Suppressor macrophage treated with lipopolysaccharide for 1 hour (primary cell): ENCODE measurements at regions not wholly inside any gene's neighbourhood (a gene's known extent, or its start where the extent isn't known, plus 50 kb on each side); places are given as distances from the start of the nearest gene placed in this dataset.
"Not testable (repeated sequence)": the region's sequence is repeated elsewhere in the genome, so short reads cannot be mapped to it uniquely, and the experiment has no call there.

Experiments used
- DNase-seq, 3 donors: peaks; one replicate each; pipeline ENCODE4 v3.0.0-alpha.2; 2020 to 2022

- no peak for DNase-seq
Observed at GRCh38 chr22:49014227-49015201, 813.2 kb downstream of the BRD1 start.

GRCh38 chr22:49013707-49014106 is 814.0 kb downstream of the BRD1 start:
- DNase-seq = no peak

GRCh38 chr22:49012712-49013395 is 814.8 kb downstream of the BRD1 start:
- DNase-seq = no peak

GRCh38 chr22:49011769-49012648 is 815.7 kb downstream of the BRD1 start:
- DNase-seq = no peak

- DNase-seq = no peak
Observed at GRCh38 chr22:49011379-49011768, 816.3 kb downstream of the BRD1 start.

- no peak for DNase-seq
Observed at GRCh38 chr22:49010901-49011300, 816.8 kb downstream of the BRD1 start.

- no peak for DNase-seq
Observed at GRCh38 chr22:49010070-49010863, 817.4 kb downstream of the BRD1 start.

- DNase-seq = no peak
Observed at GRCh38 chr22:49009359-49010063, 818.2 kb downstream of the BRD1 start.

- DNase-seq = no peak
Observed at GRCh38 chr22:49008682-49009235, 818.9 kb downstream of the BRD1 start.

GRCh38 chr22:49007013-49007653 is 820.5 kb downstream of the BRD1 start:
- DNase-seq = no peak

- no peak for DNase-seq
Observed at GRCh38 chr22:49006207-49007012, 821.3 kb downstream of the BRD1 start.

GRCh38 chr22:49005557-49005956 is 822.1 kb downstream of the BRD1 start:
- no peak for DNase-seq

GRCh38 chr22:49004484-49005399 is 822.9 kb downstream of the BRD1 start:
- no peak for DNase-seq

- not testable (repeated sequence) for DNase-seq
Observed at GRCh38 chr22:48997605-48998004, 830.1 kb downstream of the BRD1 start.

- no peak for DNase-seq
Observed at GRCh38 chr22:48993655-48994054, 834.0 kb downstream of the BRD1 start.

GRCh38 chr22:48984639-48985038 is 843.0 kb downstream of the BRD1 start:
- DNase-seq = no peak

GRCh38 chr22:48982321-48982905 is 845.3 kb downstream of the BRD1 start:
- no peak for DNase-seq

GRCh38 chr22:48981371-48982061 is 846.2 kb downstream of the BRD1 start:
- DNase-seq = no peak
